OCI-LY1 (cell line): ENCODE measurements at regions not wholly inside any gene's neighbourhood (a gene's known extent, or its start where the extent isn't known, plus 50 kb on each side); places are given as distances from the start of the nearest gene placed in this dataset.

ENCODE experiments used
- H2AFZ ChIP-seq: fragments of 200-600 bp; sonication (generic), shearing (Covaris generic); 2 replicates; pipeline ENCODE4 v1.6.0; 2014; ENCODE audit warnings: antibody characterized with exemption, mild to moderate bottlenecking, low read length
- H3F3A ChIP-seq: fragments of 200-600 bp; sonication (generic), shearing (Covaris generic); 2 replicates; pipeline ENCODE4 v1.6.0; 2014; ENCODE audit warnings: mild to moderate bottlenecking, antibody characterized with exemption, low read length, moderate library complexity; ENCODE audit not compliant: insufficient read depth
- H3K27ac ChIP-seq: fragments of 200-600 bp; sonication (generic); 2 replicates; pipeline ENCODE4 v1.5.1; 2014; ENCODE audit warnings: low read length, mixed run types, mild to moderate bottlenecking, low read depth; ENCODE audit not compliant: poor library complexity, severe bottlenecking
- H3K27me3 ChIP-seq: fragments of 200-600 bp; sonication (generic); 2 replicates; pipeline ENCODE4 v1.6.0; 2014; ENCODE audit warnings: antibody characterized with exemption, mild to moderate bottlenecking, low read length, moderate library complexity; ENCODE audit not compliant: insufficient read depth
- H3K36me3 ChIP-seq: fragments of 200-600 bp; sonication (generic); 2 replicates; pipeline ENCODE4 v1.6.1; 2014; ENCODE audit warnings: mild to moderate bottlenecking, antibody characterized with exemption, low read length, moderate library complexity, mixed read lengths; ENCODE audit not compliant: insufficient read depth
- H3K4me1 ChIP-seq: fragments of 200-600 bp; sonication (generic); 2 replicates; pipeline ENCODE4 v1.5.1; 2014; ENCODE audit warnings: mild to moderate bottlenecking, low read length, moderate library complexity; ENCODE audit not compliant: insufficient read depth, severe bottlenecking
- H3K4me2 ChIP-seq: fragments of 200-600 bp; sonication (generic), shearing (Covaris generic); 2 replicates; pipeline ENCODE4 v1.6.1; 2014; ENCODE audit warnings: low read length
- H3K4me3 ChIP-seq: fragments of 200-600 bp; sonication (generic); 2 replicates; pipeline ENCODE4 v1.5.1; 2014; ENCODE audit warnings: low read length, low read depth, mild to moderate bottlenecking, mixed read lengths; ENCODE audit not compliant: poor library complexity, severe bottlenecking
- H3K79me2 ChIP-seq: fragments of 200-600 bp; shearing (Covaris generic); 2 replicates; pipeline ENCODE4 v1.6.1; 2016; ENCODE audit warnings: mixed run types, low read length, mixed read lengths; ENCODE audit not compliant: insufficient read depth
- H3K9ac ChIP-seq: fragments of 200-600 bp; sonication (generic), shearing (Covaris generic); 2 replicates; pipeline ENCODE4 v1.6.1; 2014; ENCODE audit warnings: mild to moderate bottlenecking, low read length, mixed read lengths
- H3K9me2 ChIP-seq: fragments of 200-600 bp; sonication (generic), shearing (Covaris generic); 2 replicates; pipeline ENCODE4 v1.6.1; 2014; ENCODE audit warnings: low read depth, mild to moderate bottlenecking, low read length, mixed read lengths
- H3K9me3 ChIP-seq: fragments of 200-600 bp; shearing (Covaris generic); 2 replicates; pipeline ENCODE4 v1.6.1; 2014; ENCODE audit warnings: low read length, mixed read lengths
- H4K20me1 ChIP-seq: fragments of 200-600 bp; sonication (generic), shearing (Covaris generic); 2 replicates; pipeline ENCODE4 v1.6.0; 2016; ENCODE audit warnings: mild to moderate bottlenecking, low read length; ENCODE audit not compliant: insufficient read depth
- EZH2 ChIP-seq: fragments of 200-600 bp; sonication (generic), shearing (Covaris generic); IDR thresholded peaks from 2 replicates; pipeline ENCODE4 v1.8.0; 2017; ENCODE audit warnings: borderline replicate concordance, mixed run types, mild to moderate bottlenecking, antibody characterized with exemption, low read length, moderate library complexity, mixed read lengths
- TF ChIP-seq, protein P1 (sequence below): fragments of 200-600 bp; sonication (generic), shearing (Covaris generic); IDR thresholded peaks from 2 replicates; pipeline ENCODE4 v1.5.1; 2017; ENCODE audit warnings: mild to moderate bottlenecking, antibody characterized with exemption, low read length, moderate library complexity, mixed read lengths

DNA sequence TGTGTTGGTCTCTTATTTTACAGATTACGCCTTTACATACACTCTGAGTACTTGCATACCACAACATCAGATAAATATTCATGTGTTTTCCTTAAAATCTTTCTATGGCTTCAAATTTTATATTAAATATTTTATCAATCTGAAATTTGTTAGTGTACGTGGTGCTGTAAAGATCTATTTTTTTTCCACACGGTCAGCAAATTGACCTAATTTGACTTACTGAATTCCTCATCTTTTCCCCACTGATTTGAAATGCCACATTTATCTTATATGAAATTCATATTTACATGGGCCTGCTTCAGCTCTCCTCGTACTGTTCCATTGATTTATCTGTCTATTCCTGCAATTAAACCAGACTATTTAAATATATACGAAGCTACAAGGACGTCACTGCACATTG is 433.8 kb upstream of the ZNF507 start:
- Histone ChIP-seq H3K27ac (no peak overlapping the region), H3K4me2 (no peak overlapping the region), H2AFZ (no peak overlapping the region), H3K27me3 (no peaks in the 10 kb centered on the region), H3K9me3 (no peaks in the 10 kb centered on the region), H3K79me2 (no peaks in the 10 kb centered on the region), H3F3A (no peaks in the 10 kb centered on the region), H3K4me3 (no peak overlapping the region), H3K4me1 (no peaks in the 10 kb centered on the region), H4K20me1 (no peaks in the 10 kb centered on the region), H3K9me2 (no peaks in the 10 kb centered on the region), H3K36me3 (no peaks in the 10 kb centered on the region), H3K9ac (no peak overlapping the region)
- no peak for TF ChIP-seq EZH2
- TF ChIP-seq, protein P1, sequence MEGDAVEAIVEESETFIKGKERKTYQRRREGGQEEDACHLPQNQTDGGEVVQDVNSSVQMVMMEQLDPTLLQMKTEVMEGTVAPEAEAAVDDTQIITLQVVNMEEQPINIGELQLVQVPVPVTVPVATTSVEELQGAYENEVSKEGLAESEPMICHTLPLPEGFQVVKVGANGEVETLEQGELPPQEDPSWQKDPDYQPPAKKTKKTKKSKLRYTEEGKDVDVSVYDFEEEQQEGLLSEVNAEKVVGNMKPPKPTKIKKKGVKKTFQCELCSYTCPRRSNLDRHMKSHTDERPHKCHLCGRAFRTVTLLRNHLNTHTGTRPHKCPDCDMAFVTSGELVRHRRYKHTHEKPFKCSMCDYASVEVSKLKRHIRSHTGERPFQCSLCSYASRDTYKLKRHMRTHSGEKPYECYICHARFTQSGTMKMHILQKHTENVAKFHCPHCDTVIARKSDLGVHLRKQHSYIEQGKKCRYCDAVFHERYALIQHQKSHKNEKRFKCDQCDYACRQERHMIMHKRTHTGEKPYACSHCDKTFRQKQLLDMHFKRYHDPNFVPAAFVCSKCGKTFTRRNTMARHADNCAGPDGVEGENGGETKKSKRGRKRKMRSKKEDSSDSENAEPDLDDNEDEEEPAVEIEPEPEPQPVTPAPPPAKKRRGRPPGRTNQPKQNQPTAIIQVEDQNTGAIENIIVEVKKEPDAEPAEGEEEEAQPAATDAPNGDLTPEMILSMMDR: no peak

DNA sequence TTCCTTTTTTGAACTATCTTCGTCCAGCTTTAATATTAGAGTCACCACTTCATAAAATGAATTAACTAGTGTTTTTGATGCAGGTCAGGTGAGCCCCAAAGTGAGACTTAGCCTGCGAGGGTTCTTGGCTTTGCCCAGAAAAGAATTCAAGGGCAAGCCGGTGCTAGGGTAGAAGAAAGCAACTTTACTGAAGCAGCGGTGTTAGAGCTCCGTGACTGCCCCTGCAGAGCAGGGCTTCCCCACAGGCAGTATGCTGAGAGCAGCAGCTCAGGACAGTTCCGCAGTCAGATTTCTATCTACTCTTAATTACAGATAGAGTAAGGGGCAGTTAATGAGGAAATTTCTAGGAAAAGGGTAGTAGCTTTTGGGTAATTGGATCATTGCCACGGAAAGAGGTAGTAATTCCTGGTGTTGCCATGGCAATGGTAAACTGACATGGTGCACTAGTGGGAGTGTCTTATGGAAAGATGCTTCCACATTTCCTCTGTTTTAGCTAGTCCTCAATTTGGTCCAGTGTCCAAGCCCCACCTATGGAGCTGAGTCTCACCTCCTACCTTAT is 432.2 kb upstream of the ZNF507 start:
- Histone ChIP-seq H3K27ac (no peak overlapping the region), H2AFZ (no peak overlapping the region), H3K9ac (no peak overlapping the region), H3K36me3 (no peaks in the 10 kb centered on the region), H3K4me3 (no peak overlapping the region), H3K27me3 (no peaks in the 10 kb centered on the region), H3F3A (no peaks in the 10 kb centered on the region), H3K9me2 (no peaks in the 10 kb centered on the region), H3K4me1 (no peaks in the 10 kb centered on the region), H3K79me2 (no peaks in the 10 kb centered on the region), H4K20me1 (no peaks in the 10 kb centered on the region), H3K9me3 (no peaks in the 10 kb centered on the region), H3K4me2 (no peak overlapping the region)
- no peak for TF ChIP-seq EZH2
- TF ChIP-seq, protein P1: no peak

DNA sequence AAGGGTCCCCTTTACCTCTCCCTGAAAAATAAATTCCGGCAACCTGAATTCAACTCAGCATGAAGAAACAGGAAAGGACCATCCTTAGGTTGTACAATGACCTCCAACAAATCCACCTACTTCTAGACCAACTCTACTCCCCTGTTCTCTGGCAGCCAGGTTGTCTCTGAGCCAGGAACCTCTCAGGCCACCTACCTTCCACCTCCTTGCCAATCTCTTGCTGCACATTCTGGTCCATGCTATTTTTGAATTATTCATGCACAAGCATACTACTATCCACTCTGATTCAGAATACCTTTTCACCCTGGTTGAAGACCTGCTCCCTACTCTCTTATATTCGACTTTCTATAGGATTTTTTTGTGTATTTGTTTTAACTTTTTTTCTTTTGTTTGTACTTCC is 415.0 kb upstream of the ZNF507 start:
- H3F3A ChIP-seq: no peaks in the 10 kb centered on the region
- no peak overlapping the region for H3K27ac ChIP-seq
- H3K9me2 ChIP-seq: no peaks in the 10 kb centered on the region; the same call in 1 of the 2 replicates
- no peak overlapping the region for H3K4me2 ChIP-seq
- H3K36me3 ChIP-seq: no peaks in the 10 kb centered on the region
- H3K9me3 ChIP-seq: no peaks in the 10 kb centered on the region
- no peak overlapping the region for H2AFZ ChIP-seq
- H4K20me1 ChIP-seq: no peaks in the 10 kb centered on the region
- H3K4me3 ChIP-seq: no peak overlapping the region
- no peaks in the 10 kb centered on the region for H3K4me1 ChIP-seq
- H3K79me2 ChIP-seq: no peaks in the 10 kb centered on the region
- no peak for TF ChIP-seq EZH2
- TF ChIP-seq, protein P1: no peak
- H3K27me3 ChIP-seq: no peaks in the 10 kb centered on the region
- H3K9ac ChIP-seq: no peak overlapping the region
